ENCODE measurements at regions not wholly inside any gene's neighbourhood (a gene's known extent, or its start where the extent isn't known, plus 50 kb on each side); places are given as distances from the start of the nearest gene placed in this dataset.
"Not testable (repeated sequence)": the region's sequence is repeated elsewhere in the genome, so short reads cannot be mapped to it uniquely, and the experiment has no call there.

DNA sequence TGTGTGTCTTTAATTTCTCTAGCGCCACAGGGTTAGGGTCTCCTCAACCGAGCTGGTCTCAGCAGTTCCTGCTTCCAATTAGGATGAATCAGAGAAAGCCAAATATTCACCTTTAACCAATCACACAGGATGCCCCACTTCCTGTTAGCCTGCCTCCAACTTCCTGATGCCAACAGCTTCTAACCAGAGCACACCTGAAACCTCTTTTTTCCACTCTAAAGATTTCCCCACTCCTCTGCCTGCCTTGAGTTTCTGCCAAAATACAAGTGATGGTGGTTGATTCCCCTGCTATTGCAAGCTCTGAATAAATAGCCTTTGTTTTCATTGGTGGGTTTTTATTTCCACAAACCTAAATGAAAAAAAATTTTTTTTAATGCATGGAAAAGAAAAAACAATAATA, 144.7 kb upstream of the UST start:
- no peak for DNase-seq (ENCODE audit: low read depth in 4 of 4, low spot score in 3 of 4)

DNA sequence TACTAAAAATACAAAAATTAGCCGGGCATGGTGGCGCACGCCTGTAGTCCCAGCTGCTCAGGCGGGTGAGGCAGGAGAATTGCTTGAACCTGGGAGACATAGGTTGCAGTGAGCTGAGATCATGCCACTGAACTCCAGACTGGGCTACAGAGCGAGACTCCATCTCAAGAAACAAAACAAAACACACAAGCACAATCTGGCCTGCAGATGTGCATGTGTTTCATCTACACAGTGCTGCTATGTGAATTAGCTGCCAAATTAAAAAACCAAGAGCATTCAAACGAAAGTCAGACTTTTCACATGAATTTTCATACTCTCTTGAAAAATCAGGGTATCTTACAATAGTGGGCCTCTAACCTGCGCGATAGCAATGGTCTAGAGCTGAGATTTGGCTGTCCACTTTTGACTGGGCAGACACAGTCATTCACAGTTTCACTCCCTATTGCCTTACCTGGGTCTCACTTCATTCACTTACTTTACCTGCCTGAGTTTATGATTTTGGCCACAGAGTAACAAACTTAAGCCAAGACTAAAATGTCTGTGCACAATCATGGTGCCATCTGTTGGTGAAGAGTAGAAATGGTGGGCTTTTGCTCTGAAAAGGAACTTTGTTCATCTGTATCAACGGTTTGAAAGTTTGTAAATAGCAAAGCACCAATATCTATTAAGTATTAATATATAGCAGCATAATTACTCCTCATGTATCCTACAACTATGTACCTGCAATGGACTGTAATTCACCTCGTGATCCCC, 138.5 kb upstream of the UST start:
- no peak for DNase-seq (ENCODE audit: low read depth in 4 of 4, low spot score in 3 of 4)

DNA sequence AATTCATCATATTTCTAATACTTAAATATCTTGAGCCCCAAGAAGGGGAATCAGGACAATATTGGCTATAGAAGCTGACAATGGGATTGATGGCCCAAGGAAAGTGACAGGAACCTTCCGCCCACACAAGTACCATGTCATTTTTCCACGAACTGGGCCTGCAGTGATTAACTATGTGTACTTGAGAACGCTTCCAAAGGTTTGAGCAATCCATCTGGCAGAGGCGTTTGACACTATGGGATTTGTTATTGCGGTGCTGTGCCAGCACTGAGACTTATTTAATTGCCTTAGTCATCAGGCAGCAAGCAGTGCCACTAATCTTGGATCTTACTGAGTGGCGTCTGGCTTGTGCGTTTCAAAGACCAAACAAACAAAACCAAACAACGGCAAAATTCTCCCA, 135.6 kb upstream of the UST start:
- DNase-seq (ENCODE audit: low read depth in 4 of 4, low spot score in 3 of 4), result no peak

DNA sequence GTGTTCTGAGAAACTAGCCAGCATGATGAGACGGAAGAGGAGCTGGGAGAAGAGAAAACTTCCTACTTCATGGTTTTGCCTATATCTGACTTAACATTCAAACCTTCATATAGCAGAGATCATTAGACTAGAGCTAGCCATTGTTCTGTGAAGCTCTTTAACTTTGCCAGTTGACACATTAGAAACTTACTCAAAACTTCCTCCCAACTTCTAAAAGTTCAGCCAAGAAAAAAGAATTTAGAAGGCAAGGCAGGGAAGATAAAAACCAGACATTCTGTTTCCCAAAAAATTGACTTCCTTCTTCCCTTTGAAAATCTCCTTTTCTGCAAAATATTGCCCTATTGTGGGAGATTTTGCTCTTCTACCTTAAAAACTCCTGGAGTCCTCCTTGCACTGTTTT, 134.8 kb upstream of the UST start:
- no peak for DNase-seq (ENCODE audit: low read depth in 4 of 4, low spot score in 3 of 4)

DNA sequence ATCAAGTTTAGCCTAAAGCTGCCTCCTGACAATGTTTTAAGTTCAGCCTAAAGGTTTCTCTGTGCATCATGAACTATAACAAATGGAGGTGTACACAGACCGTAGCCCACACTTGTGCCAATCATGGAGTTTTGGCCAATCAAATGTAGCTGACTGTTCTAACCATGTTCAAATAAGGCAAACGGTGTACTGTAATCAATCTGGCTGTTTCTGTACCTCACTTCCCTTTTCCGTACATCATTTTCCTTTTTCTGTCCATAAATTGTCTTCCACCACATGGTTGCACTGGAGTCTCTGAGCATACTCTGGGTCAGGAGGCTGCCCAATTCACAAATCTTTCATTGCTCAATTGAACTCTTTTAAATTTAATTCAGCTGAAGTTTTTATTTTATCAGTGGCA, 132.2 kb upstream of the UST start:
- DNase-seq (ENCODE audit: low read depth in 4 of 4, low spot score in 3 of 4), result no peak

DNA sequence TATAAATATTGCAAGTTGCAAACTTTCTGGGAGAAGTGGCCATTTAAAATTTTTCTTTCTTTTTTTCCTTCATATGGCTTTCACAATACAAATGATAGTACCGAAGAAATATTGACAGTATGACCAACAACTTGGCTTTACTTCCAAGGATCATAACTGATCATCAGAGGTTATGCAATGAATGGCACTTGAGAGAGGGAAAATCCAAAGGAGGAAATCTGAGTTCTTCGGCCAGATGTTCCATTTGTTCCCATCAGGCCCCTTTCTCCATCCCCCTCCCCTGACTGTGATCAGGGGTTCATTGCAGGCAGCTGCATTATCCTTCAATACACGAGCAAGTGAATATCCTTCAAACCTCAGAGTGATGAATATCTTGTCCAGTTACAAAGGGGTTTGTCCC, 130.0 kb upstream of the UST start:
- DNase-seq (ENCODE audit: low read depth in 4 of 4, low spot score in 3 of 4), result no peak

DNA sequence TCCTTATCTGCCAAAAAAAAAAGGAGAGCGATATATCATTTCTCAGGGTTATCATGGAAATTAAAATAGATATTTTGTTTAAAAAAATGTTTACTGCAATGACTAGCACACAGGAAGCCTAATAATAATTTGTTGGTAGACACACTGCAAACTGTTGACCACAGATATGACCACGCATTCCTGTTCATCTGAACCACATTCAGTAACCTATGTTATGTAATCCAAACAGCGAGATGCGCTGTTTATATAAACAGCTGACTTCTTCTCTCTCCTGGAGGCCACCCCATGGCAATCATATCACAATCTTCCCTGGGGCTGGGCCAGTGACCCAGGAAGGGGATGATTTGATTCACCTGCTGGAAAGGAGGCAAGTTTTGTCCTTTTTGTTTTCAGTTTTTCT, 129.3 kb upstream of the UST start:
- no peak for DNase-seq (ENCODE audit: low read depth in 4 of 4, low spot score in 3 of 4)

DNA sequence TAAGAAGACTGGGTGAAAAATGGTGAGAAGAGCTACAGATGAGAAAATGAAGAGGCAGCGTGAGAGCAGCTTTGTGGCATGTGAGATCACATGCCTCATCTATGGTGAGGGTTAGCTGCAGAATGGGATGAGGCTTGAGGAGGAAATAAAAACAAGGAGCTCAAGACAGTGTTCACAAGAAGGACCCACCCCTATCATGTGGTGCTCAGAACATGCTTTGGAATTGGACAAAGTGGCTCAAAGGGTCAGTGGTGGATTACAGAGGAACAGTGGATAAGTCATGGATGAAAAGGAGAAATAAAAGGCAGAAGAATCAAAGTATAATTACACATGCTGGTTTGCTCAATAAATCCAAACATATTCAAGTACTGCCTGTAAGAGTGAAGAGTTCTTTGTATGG, 126.9 kb upstream of the UST start:
- DNase-seq (ENCODE audit: low read depth in 4 of 4, low spot score in 3 of 4), result no peak

DNA sequence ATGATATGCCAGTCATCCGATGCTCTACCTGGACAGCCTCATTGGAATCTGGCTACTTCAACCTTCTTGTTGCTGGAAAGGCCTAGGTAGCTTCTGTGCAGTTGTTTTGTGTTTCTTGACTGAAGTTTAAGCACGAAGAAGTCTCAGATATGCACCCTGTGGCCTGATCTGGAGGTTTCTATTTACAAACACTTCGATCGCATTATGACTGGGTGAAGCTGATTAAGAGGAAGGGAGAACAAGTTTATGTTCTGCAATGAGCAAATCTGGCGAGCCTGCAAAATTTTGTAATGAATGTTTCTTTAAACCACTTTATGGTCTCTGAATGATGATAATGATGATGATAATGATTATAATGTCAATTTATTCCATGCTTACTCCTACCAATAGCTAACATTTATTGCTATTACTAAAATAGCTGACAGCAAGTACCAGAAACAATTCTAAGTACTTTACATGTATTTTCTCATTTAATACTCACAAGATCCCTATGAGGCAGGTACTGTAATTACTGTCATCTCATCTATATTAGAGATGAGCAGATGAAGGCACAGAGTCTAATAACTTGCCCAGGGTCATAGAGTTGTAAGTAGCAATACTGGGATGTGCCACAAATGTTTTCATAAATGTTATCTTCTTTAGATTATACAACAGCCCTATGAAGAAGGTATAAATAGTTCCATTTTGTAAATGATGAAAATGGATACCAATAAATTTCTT, 126.1 kb upstream of the UST start:
- no peak for DNase-seq (ENCODE audit: low read depth in 4 of 4, low spot score in 3 of 4)

DNA sequence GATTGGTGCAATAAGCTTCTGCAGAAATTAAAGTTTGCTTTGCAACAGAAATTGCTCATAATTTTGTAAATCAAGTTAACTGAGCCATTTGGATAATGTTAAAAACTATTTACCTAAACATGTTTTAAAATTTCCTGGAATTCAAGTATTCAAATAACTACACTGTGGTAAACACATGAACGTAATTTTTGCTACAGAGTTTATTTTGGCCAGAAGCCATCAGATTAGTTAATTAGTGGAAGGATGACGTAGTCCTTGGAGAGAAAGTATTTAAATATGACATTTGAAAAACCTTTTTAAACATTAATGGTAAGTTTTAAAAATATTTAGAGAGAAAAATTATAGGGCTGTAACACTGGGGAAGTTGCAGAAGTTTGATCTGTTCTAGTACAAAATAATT, 121.2 kb upstream of the UST start:
- DNase-seq (ENCODE audit: low read depth in 4 of 4, low spot score in 3 of 4), result no peak

DNA sequence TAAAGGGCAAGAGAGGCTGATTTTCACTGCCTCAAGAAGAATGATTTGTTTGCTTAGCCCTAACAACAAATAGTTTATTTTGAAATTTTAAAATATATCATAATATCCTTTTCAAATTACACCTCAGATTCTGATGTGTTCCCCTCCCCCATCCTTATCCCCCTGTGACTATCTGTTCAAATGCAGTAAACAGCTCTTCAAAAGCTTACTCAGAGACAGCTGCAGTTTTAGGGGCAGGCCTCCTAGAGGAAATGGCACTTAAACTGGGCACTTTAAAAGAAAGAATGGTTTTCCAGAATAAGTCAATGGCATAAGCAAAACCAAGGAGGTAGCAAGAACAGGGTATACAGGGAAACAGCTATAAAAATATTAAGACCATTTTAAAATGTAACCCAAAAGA, 118.6 kb upstream of the UST start:
- no peak for DNase-seq (ENCODE audit: low read depth in 4 of 4, low spot score in 3 of 4)

DNA sequence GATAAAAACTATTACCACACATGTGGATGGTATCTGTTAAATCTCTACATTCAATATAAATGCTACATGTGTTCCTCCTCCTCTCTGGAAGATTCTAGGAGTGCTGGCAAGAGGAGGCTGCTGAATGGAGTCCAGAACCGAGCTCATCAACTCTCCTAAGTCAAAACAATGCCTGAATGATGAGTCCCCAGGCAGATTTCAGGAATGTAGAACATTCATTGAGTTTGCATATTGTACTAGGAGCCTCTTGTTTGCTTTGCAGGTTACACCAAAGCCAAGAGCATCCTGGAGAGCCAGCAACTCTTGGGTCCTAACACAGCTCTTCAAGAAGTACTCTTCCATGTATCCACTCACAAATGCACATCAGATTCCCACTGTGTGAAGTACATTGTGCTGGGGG, 117.6 kb upstream of the UST start:
- DNase-seq (ENCODE audit: low read depth in 4 of 4, low spot score in 3 of 4), result no peak

DNA sequence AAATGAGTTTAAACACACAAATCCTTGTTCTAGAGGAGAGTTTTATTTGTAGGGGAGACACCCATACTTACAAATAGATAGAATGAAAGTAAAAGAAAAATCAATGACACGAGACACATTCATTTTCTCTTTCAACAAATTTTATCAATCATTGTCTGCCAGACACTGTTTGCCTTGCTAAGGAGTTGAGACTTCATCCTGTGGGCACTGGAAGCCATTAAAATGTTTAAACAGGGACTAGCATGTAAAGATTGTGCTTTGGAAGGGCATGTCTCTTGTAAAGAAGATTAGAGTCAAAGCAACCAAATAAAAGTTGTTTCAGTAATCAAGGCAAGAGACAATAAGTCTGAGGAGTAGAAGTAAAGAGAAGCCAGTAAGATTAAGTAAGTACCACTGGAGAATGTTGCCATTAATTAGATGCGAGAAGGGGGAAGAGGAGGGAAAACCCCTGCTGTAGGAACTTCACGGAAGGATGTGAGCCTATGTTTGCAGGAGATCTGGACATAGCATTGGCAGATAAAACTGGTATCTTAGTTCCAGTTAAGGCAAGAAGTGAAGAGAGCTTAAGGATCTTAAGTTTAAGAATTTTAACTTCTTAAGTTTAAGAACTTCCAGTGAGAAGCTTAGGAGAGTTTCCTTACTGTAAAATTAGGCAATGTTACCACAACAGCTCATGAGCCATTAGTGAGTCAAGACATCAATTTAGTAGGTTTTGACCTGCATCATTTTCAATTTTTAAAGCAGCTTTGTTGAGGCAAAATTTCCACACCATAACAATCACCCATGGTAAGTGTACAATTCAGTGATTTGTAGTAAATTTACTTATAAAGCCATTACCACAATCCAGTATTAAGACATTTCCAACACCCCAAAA, 117.0 kb upstream of the UST start:
- no peak for DNase-seq (ENCODE audit: low read depth in 4 of 4, low spot score in 3 of 4)

DNA sequence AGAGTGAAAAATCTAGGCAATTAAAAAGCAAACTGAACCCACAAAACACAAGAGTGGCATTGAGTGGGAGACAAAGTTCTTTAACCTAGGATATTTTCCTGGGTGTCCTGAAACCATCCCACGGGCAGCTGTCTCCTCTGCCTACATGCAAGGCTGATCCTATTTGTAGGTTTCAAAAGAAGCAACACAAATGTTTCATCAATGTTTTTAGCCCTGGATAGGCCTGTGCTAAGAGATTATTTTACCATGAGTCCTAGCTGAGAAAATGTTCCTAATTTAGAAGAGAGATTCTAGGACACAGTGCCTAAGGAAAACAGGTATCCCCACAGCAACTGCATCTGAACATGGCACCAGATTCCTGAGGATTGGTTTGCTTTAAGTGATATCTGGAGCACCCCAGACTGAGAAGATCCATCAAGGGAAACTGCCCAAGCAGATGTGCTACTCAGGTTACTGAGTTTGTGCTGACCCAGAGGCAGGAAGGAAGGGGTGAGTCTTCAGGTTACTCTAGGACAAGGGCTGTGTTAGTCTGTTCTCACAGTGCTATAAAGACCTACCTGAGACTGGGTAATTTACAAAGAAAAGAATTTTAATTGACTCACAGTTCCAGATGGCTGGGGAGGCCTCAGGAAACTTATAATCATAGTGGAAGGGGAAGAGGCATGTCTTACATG, 111.6 kb upstream of the UST start:
- no peak for DNase-seq (ENCODE audit: low read depth in 4 of 4, low spot score in 3 of 4)

DNA sequence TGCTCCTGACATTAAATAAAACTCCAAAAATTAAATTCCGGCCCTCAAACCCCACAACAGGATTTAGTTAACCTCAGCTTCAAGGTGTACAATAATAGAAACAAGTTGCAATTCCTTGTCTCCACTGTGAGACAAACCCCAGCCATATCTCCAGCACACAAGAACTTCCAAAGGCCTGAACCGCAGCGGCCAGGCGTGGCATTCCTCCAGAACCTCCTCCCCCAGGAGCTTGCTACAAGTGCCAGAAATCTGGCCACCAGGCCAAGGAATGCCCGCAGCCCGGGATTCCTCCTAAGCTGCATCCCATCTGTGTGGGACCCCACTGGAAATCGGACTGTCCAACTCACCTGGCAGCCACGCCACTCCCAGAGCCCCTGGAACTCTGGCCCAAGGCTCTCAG, 105.0 kb upstream of the UST start:
- not testable (repeated sequence) for DNase-seq (ENCODE audit: low read depth in 4 of 4, low spot score in 3 of 4)

DNA sequence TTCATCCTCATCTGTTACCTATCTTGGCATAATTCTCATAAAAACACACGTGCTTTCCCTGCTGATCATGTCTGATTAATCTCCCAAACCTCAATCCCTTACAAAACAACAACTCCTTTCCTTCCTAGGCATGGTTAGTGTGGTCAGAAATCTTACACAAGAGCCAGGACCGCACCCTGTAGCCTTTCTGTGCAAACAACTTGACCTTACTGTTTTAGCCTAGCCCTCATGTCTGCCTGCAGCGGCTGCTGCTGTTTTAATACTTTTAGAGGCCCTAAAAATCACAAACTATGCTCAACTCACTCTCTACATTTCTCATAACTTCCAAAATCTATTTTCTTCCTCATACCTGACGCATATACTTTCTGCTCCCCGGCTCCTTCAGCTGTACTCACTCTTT, 103.6 kb upstream of the UST start:
- not testable (repeated sequence) for DNase-seq (ENCODE audit: low read depth in 4 of 4, low spot score in 3 of 4)

DNA sequence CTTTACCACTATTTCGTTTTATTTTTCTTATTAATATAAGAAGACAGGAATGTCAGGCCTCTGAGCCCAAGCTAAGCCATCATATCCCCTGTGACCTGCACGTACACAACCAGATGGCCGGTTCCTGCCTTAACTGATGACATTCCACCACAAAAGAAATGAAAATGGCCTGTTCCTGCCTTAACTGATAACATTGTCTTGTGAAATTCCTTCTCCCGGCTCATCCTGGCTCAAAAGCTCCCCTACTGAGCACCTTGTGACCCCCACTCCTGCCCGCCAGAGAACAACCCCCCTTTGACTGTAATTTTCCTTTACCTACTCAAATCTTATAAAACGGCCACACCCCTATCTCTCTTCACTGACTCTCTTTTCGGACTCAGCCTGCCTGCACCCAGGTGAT, 101.8 kb upstream of the UST start:
- not testable (repeated sequence) for DNase-seq (ENCODE audit: low read depth in 4 of 4, low spot score in 3 of 4)

DNA sequence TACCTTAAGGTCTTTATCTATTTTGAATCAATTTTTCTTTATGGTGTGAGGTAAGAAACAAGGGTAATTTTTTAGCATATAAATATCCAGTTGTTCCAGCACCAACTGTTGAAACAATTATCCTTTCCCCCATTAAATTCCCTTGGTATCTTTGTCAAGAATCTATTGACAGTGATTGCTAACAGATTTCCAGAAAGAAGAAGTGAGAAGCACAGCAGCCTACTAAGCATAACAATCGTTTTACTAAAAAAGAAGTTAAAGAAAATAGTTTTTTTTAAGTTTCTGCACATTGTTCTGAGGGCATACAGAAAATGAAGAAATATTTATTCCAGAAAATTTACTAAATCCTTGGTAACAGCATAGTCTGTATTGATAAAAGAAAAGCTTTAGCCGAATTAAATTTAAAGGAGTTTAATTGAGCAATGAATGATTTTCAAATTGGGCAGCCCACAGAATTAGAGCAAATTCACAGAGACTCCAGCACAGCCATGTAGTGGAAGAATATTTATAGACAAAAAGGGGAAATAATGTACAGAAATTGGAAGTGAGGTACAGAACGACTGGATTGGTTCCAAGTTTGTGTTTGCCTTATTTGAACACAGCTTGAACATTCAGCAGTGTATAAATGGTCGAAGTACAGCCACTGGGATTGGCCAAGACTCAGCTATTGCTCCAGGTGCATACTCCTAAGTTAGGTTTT, 97.9 kb upstream of the UST start:
- DNase-seq (ENCODE audit: low read depth in 4 of 4, low spot score in 3 of 4), result no peak

DNA sequence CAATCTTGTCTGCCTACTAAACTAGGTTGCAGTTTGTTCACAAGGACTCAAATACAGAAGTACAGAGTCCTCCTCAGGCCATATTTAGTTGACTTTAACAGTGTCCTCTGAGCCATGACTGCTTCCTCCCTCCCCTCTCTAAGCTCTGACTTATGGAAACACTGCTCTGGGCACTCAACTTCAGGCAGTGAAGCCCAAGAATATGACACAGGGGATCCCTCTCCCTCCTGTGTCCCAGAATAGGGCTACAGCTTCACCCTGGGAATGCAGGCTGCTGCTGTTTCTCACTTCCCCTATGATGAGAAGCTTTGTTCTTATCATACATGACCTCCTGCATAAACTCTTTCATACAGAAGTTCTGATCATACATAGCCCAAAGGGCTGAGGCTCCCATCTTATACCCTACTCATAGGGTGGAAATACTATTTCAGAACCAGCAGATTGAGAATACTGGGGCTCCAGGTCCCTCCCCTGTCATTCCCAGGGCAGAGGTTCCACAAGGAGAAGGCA, 97.3 kb upstream of the UST start:
- no peak for DNase-seq (ENCODE audit: low read depth in 4 of 4, low spot score in 3 of 4)

DNA sequence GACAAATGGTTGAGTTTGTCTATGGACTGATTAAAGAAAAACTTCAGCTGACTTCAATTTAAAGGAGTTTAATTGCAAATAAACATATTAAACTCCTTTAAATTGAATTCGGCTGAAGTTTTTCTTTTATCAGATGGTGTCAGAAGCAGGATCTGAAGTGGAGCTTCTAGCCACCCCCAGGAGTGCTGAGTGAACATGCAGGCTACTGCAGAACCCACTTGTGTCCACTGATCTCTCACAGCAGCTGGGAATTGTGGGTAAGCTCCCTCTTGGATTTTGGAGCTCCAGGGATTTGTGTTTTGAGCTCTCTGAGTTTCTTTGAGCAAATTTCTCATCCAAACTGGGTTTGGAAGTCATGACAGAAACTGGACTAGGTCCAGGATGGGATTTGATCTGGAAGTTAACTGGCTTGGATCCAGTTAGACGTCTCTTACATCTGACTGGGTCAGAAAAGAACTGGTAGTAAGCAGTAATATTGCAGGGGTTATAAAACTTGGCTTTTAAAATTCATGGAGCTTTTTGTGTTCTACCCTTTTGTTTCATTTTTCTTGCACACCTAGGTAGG, 95.8 kb upstream of the UST start:
- DNase-seq (ENCODE audit: low read depth in 4 of 4, low spot score in 3 of 4), result no peak
